CD4-positive, CD25-positive, alpha-beta regulatory T cell (primary cell): ENCODE measurements at regions not wholly inside any gene's neighbourhood (a gene's known extent, or its start where the extent isn't known, plus 50 kb on each side); places are given as distances from the start of the nearest gene placed in this dataset.
"Not testable (repeated sequence)": the region's sequence is repeated elsewhere in the genome, so short reads cannot be mapped to it uniquely, and the experiment has no call there.

Experiments used
- ATAC-seq, 2 donors: fragments of 150-1000 bp; cut with Tn5 transposase; one replicate each; pipeline ENCODE4 v1.10.0; 2021; ENCODE audit warnings: low read depth in 2 of 2, moderate number of reproducible peaks in 2 of 2, moderate library complexity in 1 of 2
- DNase-seq, 3 donors: peaks; one replicate each; pipeline versions ENCODE4 v3.0.0 to v3.0.0-alpha.2; 2012 to 2022; ENCODE audit warnings: mixed read lengths in 1 of 3
- H3K27ac ChIP-seq: one replicate; pipeline ENCODE4 v1.7.0; 2013; ENCODE audit warnings: mild to moderate bottlenecking, low read length; ENCODE audit not compliant: insufficient read depth, poor library complexity, severe bottlenecking
- H3K27me3 ChIP-seq: one replicate; pipeline ENCODE4 v1.7.0; 2013; ENCODE audit warnings: low read length; ENCODE audit not compliant: control insufficient read depth, insufficient read depth
- H3K36me3 ChIP-seq: one replicate; pipeline ENCODE4 v1.7.0; 2013; ENCODE audit warnings: mild to moderate bottlenecking, low read length, moderate library complexity; ENCODE audit not compliant: control insufficient read depth, insufficient read depth
- H3K4me1 ChIP-seq: 2 replicates; pipeline ENCODE4 v1.7.0; 2013; ENCODE audit warnings: mild to moderate bottlenecking, low read length; ENCODE audit not compliant: insufficient read depth, control insufficient read depth, poor library complexity, severe bottlenecking
- H3K4me3 ChIP-seq: one replicate; pipeline ENCODE4 v1.7.0; 2013; ENCODE audit warnings: low read depth, mild to moderate bottlenecking, low read length, moderate library complexity
- H3K9me3 ChIP-seq, 2 experiments: 1 replicate in 1 of 2; 2 replicates in 1 of 2; pipeline ENCODE4 v1.7.0; 2013; ENCODE audit warnings: low read length in 2 of 2, mild to moderate bottlenecking in 1 of 2, moderate library complexity in 1 of 2; ENCODE audit not compliant: control insufficient read depth in 2 of 2
- H3K27ac Mint-ChIP-seq, 3 donors: one replicate each; pipeline ENCODE4 v1.8.0; 2020 to 2022; ENCODE audit warnings: mild to moderate bottlenecking in 3 of 3, mixed read lengths in 3 of 3, moderate library complexity in 2 of 3
- H3K27me3 Mint-ChIP-seq: one replicate; pipeline ENCODE4 v1.8.0; 2022; ENCODE audit warnings: mild to moderate bottlenecking, mixed read lengths
- H3K36me3 Mint-ChIP-seq: one replicate; pipeline ENCODE4 v1.8.0; 2020; ENCODE audit warnings: mixed read lengths
- H3K4me1 Mint-ChIP-seq, 4 donors: one replicate each; pipeline ENCODE4 v1.8.0; 2020 to 2022; ENCODE audit warnings: mixed read lengths in 4 of 4, mild to moderate bottlenecking in 1 of 4
- H3K4me3 Mint-ChIP-seq, 4 donors: one replicate each; pipeline ENCODE4 v1.8.0; 2020 to 2022; ENCODE audit warnings: mild to moderate bottlenecking in 4 of 4, mixed read lengths in 4 of 4, moderate library complexity in 3 of 4
- H3K9me3 Mint-ChIP-seq, 7 donors: one replicate each; pipeline ENCODE4 v1.8.0; 2020 to 2022; ENCODE audit warnings: mixed read lengths in 7 of 7, mild to moderate bottlenecking in 3 of 7, moderate library complexity in 2 of 7

DNA sequence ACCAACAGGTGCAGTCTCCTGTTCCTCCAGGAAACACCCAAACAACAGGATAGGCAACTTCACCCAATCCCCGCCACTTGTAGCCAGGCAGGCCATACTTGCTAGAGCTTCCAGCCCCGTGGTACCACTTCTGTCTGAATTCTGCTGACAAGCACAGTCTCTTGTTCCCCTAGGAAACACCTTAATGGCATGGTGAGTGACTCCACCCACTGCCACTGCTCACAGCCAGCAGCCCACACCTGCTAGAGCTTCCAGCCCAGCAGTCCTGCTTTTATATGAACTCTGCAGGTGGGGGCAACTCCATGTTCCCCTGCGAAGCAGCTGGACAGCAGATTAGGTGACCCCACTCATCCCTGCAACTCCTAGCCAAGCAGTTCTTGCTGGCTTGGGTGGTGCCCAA lies 52.6 kb upstream of the COBL start:
- not testable (repeated sequence) for H3K36me3 ChIP-seq, H3K4me3 Mint-ChIP-seq, H3K4me1 Mint-ChIP-seq

DNA sequence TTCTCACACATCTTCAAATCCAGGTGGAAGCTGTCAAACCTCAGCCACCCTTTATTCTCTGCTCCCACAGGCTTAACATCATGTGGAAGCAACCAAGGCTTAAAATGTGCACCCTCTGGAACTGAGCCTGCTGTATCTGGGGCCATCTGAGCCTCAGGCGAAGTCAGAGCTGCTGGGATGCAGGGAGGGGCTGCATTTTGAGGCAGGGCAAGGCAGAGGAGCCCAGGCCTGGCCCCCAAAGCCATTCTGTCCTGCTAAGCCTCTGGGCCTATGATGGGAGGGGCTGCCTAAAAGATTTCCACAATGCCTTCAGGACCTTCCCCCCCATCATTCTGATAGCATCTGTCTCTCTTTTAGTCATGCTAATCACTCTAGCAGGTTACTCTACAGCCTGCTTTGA lies 51.7 kb upstream of the COBL start:
- H3K27ac ChIP-seq: no peak overlapping the region
- no peaks in the 10 kb centered on the region for H3K27me3 ChIP-seq
- H3K27me3 Mint-ChIP-seq: peaks cover 4% of the 10 kb centered on the region
- H3K9me3 Mint-ChIP-seq: peaks cover 0 to 1% (median 0%) of the 10 kb centered on the region in 7 donors
- H3K36me3 ChIP-seq: no peaks in the 10 kb centered on the region
- no peak overlapping the region for H3K4me3 ChIP-seq
- no peaks in the 10 kb centered on the region for H3K4me1 ChIP-seq
- no peaks in the 10 kb centered on the region for H3K9me3 ChIP-seq
- no peak overlapping the region for H3K27ac Mint-ChIP-seq
- ATAC-seq: no peak
- no peaks in the 10 kb centered on the region for H3K36me3 Mint-ChIP-seq
- DNase-seq: no peak
- H3K4me3 Mint-ChIP-seq: no peak overlapping the region
- H3K4me1 Mint-ChIP-seq: no peaks in the 10 kb centered on the region

More for the DNA sequence above, 52.6 kb upstream of the COBL start:
- not testable (repeated sequence) for H3K9me3 ChIP-seq, H3K27ac ChIP-seq, ATAC-seq, H3K4me3 ChIP-seq, H3K27ac Mint-ChIP-seq, H3K27me3 ChIP-seq, H3K4me1 ChIP-seq, H3K36me3 Mint-ChIP-seq, H3K27me3 Mint-ChIP-seq, DNase-seq, H3K9me3 Mint-ChIP-seq

DNA sequence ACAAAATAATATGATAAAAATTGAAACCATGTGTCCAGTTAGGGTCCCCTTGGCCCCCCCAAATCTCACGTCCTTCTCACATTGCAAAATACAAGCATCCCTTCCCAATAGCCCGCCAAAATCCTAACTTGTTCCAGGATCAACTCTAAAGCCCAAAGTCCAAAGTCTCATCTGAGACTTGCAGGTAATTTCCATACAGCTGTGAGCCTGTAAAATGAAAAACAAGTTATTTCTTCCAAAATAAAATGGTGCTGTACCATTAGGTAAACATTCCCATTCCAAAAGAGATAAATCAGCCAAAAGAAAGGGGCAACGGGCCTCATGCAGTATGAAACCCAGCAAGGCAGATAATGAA lies 51.0 kb upstream of the COBL start:
- no peak for ATAC-seq
- no peak overlapping the region for H3K27ac ChIP-seq
- peaks cover 0 to 3% (median 1%) of the 10 kb centered on the region in 7 donors for H3K9me3 Mint-ChIP-seq
- no peak overlapping the region for H3K4me3 Mint-ChIP-seq
- no peak for DNase-seq
- H3K9me3 ChIP-seq: no peaks in the 10 kb centered on the region
- H3K4me1 ChIP-seq: no peaks in the 10 kb centered on the region
- no peaks in the 10 kb centered on the region for H3K4me1 Mint-ChIP-seq
- H3K27me3 ChIP-seq: no peaks in the 10 kb centered on the region
- H3K36me3 ChIP-seq: no peaks in the 10 kb centered on the region
- H3K36me3 Mint-ChIP-seq: no peaks in the 10 kb centered on the region
- no peak overlapping the region for H3K4me3 ChIP-seq
- H3K27me3 Mint-ChIP-seq: peaks cover 4% of the 10 kb centered on the region
- H3K27ac Mint-ChIP-seq: no peak overlapping the region

DNA sequence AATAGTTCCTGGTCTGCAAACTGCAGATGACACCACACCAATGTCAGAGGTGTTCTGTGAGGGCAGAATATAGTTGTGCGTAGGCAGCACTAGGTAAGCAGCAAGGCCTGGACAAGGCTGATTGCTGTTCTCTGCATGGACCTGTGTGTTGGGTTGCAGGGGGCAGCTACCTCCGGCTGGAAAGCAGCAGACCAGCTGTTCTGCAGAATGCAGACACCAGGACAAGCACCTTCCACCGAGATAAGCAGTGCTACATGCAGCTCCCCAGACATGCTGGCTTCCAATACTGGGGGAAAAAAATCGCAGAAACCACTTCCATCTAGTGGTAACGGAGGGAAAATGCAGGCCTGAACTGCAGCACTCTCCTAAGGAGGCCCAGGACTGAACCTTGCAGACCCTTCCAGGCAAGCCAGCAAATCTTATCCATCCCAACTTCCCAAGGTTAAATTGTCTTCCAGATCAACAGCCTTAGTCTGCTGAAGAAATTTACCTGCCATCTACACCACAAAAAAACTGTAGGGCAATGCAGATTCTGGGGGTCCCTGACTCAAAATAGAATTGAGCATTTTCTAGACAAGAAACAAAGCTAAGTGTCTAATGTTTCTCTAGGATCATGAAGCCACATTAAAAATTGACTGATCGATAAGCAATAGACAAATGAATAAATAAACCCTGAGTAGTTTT lies 50.5 kb upstream of the COBL start:
- Mint-ChIP-seq H3K27ac (no peak overlapping the region), H3K36me3 (no peaks in the 10 kb centered on the region), H3K4me1 (no peaks in the 10 kb centered on the region), H3K9me3 (peaks cover 0 to 5% (median 2%) of the 10 kb centered on the region in 7 donors), H3K27me3 (peaks cover 4% of the 10 kb centered on the region), H3K4me3 (no peak overlapping the region)
- no peak for ATAC-seq
- no peaks in the 10 kb centered on the region for H3K4me1 ChIP-seq
- H3K36me3 ChIP-seq: no peaks in the 10 kb centered on the region
- no peaks in the 10 kb centered on the region for H3K9me3 ChIP-seq
- H3K4me3 ChIP-seq: no peak overlapping the region
- DNase-seq: peak in 1 of 3 donors; percentile 19
- H3K27me3 ChIP-seq: no peaks in the 10 kb centered on the region
- H3K27ac ChIP-seq: no peak overlapping the region
